GM23338 (cell line): ENCODE measurements at regions not wholly inside any gene's neighbourhood (a gene's known extent, or its start where the extent isn't known, plus 50 kb on each side); places are given as distances from the start of the nearest gene placed in this dataset.

Experiments used
- CREB1 ChIP-seq: fragments of 250-450 bp; sonication (Bioruptor Pico); IDR thresholded peaks from 2 replicates; pipeline ENCODE4 v1.5.0; 2020; ENCODE audit warnings: low read depth, mild to moderate bottlenecking, moderate library complexity
- ETS1 ChIP-seq: IDR thresholded peaks from 2 replicates; pipeline ENCODE4 v1.6.1; 2016; ENCODE audit warnings: antibody characterized with exemption
- EZH2 ChIP-seq: fragments of 200-600 bp; sonication (generic); IDR thresholded peaks from one replicate; pipeline ENCODE4 v1.8.0; 2017; ENCODE audit warnings: antibody characterized with exemption, mild to moderate bottlenecking, low read depth; ENCODE audit not compliant: unreplicated experiment
- EZH2phosphoT487 ChIP-seq: fragments of 200-600 bp; sonication (generic); IDR thresholded peaks from one replicate; pipeline ENCODE4 v1.8.1; 2018; ENCODE audit warnings: antibody characterized with exemption; ENCODE audit not compliant: unreplicated experiment
- JUNB ChIP-seq: IDR thresholded peaks from one replicate; pipeline ENCODE4 v1.6.1; 2016; ENCODE audit warnings: antibody characterized with exemption; ENCODE audit not compliant: unreplicated experiment
- POLR2AphosphoS5 ChIP-seq: IDR thresholded peaks from 2 replicates; pipeline ENCODE4 v1.6.1; 2016; ENCODE audit warnings: antibody characterized with exemption, low read depth
- ZNF114 ChIP-seq: fragments of 250-450 bp; sonication (Bioruptor Pico); IDR thresholded peaks from 2 replicates; pipeline ENCODE4 v1.5.0; 2020; ENCODE audit warnings: mild to moderate bottlenecking, moderate library complexity
- TF ChIP-seq, protein P1 (sequence below), 2 experiments: fragments of 200-600 bp in 1 of 2; sonication (generic) in 1 of 2; conservative IDR thresholded peaks; 2 replicates each; pipeline versions ENCODE4 v1.5.1 to v1.6.1; 2016 to 2017; ENCODE audit warnings: antibody characterized with exemption in 2 of 2, low read depth in 2 of 2, mild to moderate bottlenecking in 2 of 2, moderate library complexity in 1 of 2
- TF ChIP-seq, protein P2 (sequence below): IDR thresholded peaks from one replicate; pipeline ENCODE4 v1.6.1; 2018; ENCODE audit warnings: antibody characterized with exemption; ENCODE audit not compliant: unreplicated experiment

GRCh38 chr9:29199975-29200374, 1626.7 kb upstream of the C9orf72 start:
- TF ChIP-seq, protein P1, sequence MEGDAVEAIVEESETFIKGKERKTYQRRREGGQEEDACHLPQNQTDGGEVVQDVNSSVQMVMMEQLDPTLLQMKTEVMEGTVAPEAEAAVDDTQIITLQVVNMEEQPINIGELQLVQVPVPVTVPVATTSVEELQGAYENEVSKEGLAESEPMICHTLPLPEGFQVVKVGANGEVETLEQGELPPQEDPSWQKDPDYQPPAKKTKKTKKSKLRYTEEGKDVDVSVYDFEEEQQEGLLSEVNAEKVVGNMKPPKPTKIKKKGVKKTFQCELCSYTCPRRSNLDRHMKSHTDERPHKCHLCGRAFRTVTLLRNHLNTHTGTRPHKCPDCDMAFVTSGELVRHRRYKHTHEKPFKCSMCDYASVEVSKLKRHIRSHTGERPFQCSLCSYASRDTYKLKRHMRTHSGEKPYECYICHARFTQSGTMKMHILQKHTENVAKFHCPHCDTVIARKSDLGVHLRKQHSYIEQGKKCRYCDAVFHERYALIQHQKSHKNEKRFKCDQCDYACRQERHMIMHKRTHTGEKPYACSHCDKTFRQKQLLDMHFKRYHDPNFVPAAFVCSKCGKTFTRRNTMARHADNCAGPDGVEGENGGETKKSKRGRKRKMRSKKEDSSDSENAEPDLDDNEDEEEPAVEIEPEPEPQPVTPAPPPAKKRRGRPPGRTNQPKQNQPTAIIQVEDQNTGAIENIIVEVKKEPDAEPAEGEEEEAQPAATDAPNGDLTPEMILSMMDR (conservative IDR thresholded peaks at IDR 0.05; ENCODE audit: low read depth in 2 of 2): no peak
- TF ChIP-seq EZH2 (no peak), CREB1 (CRISPR knock-in tag) (no peak), POLR2AphosphoS5 (no peak), EZH2phosphoT487 (no peak), JUNB (no peak), ETS1 (no peak), ZNF114 (no peak)
- TF ChIP-seq, protein P2, sequence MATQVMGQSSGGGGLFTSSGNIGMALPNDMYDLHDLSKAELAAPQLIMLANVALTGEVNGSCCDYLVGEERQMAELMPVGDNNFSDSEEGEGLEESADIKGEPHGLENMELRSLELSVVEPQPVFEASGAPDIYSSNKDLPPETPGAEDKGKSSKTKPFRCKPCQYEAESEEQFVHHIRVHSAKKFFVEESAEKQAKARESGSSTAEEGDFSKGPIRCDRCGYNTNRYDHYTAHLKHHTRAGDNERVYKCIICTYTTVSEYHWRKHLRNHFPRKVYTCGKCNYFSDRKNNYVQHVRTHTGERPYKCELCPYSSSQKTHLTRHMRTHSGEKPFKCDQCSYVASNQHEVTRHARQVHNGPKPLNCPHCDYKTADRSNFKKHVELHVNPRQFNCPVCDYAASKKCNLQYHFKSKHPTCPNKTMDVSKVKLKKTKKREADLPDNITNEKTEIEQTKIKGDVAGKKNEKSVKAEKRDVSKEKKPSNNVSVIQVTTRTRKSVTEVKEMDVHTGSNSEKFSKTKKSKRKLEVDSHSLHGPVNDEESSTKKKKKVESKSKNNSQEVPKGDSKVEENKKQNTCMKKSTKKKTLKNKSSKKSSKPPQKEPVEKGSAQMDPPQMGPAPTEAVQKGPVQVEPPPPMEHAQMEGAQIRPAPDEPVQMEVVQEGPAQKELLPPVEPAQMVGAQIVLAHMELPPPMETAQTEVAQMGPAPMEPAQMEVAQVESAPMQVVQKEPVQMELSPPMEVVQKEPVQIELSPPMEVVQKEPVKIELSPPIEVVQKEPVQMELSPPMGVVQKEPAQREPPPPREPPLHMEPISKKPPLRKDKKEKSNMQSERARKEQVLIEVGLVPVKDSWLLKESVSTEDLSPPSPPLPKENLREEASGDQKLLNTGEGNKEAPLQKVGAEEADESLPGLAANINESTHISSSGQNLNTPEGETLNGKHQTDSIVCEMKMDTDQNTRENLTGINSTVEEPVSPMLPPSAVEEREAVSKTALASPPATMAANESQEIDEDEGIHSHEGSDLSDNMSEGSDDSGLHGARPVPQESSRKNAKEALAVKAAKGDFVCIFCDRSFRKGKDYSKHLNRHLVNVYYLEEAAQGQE: no peak
